NCI-H774 (cell line): ENCODE measurements at regions not wholly inside any gene's neighbourhood (a gene's known extent, or its start where the extent isn't known, plus 50 kb on each side); places are given as distances from the start of the nearest gene placed in this dataset.
A peak's percentile ranks its signal among the peaks of the same experiment; 100 is the strongest.
"Not testable (repeated sequence)": the region's sequence is repeated elsewhere in the genome, so short reads cannot be mapped to it uniquely, and the experiment has no call there.

Experiments
- DNase-seq: peaks from one replicate; lab custom pipeline; 2025; lab: John Stamatoyannopoulos, UW

DNA sequence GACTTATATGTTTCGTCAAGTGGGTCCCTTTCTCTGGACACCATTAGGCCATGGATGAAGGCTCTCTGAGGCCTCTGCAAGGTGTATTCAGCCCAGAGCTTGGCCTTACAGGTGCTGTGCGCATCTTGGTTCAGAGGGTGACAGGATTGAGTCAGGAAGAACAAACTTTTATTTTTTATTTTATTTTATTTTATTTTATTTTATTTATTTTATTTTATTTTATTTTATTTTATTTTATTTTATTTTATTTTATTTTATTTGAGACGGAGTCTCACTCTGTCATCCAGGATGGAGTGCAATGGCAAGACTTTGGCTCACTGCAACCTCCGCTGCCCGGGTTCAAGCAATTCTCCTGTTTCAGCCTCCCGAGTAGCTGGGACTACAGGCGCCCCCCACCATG is 370.4 kb upstream of the CLNK start:
- DNase-seq = not testable (repeated sequence)

DNA sequence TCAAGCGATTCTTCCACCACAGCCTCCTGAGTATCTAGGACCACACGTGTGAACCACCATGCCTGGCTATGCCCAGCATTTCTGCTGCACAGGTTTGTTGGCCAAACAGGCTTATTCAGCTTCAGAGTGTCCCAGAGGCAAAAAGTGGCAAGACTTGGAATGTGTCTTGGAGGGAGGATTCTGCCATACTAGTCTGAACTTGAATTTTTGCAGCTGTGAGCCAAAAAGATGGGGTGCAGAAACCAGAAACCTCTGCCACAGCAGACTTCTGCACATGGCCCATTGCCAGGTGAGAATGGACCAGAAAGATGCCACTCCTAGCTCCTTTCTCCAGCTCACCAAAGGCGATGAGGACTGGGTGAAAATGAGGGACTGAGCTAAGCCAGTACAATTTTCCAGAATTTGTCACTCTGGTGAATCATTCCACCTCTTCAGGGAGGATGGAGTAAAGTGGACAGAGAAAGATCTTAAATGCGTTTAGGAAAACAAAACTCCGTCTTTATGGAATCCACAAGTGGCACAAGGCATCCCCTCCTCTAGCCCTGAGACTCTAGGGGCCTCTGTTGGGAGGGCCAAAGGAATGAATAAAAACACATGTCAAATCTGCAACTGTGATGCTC is 369.1 kb upstream of the CLNK start:
- no peak for DNase-seq

DNA sequence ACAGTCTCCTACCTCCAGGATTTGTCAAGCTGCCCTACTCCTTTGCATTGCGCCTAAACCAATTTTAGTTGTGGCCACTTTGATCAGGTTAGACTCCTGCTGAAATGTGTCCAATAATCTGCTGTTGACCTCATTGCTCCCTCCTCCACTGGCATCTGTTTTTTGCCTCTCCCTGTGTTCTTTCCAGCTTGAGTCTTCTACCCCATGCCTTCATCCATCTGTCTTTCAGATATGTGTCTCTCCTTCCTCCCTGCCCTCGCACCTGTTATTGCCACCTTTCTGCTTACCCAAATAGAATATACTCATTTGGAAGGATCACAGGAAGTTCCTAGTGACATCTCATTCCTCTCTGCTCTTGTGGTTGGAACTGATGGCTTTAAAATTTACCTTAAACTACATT is 366.6 kb upstream of the CLNK start:
- no peak for DNase-seq

DNA sequence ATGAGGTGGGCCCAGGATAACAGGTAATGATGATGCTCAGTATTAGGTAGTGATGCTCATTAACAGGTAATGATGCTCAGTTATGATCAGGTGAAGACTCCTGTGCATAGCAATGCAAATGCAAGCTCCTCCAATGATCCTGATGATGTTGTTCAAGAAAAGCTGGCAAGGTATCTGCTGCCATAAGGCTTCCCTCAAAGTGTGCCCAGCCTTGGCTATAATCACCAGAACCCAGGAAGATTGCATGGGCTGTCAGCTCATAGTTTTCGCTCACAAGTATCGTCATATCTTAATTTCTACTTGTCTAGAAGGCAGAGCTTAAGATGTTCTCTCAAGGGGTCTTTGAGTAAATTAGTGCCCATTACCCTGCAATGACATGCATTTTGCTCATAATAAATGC is 366.2 kb upstream of the CLNK start:
- no peak for DNase-seq

DNA sequence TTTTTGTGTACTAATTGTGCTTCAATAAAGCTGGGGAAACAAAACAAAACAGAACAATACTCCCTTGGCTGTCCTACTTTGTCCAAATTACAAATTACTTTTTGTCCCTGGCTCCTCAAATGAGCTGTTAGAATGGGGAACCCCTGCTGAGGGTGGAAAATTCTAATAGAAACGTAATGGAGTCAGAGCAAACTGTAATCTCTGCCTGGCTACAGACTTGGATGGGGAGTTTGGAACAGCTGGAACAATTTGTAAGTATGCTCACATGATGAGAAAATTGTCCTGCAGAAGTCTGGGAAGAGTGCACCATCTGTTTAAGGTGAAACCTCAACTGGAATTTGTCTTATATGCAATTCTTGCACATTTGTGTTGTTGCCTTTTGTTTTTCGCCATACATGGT is 364.4 kb upstream of the CLNK start:
- no peak for DNase-seq

DNA sequence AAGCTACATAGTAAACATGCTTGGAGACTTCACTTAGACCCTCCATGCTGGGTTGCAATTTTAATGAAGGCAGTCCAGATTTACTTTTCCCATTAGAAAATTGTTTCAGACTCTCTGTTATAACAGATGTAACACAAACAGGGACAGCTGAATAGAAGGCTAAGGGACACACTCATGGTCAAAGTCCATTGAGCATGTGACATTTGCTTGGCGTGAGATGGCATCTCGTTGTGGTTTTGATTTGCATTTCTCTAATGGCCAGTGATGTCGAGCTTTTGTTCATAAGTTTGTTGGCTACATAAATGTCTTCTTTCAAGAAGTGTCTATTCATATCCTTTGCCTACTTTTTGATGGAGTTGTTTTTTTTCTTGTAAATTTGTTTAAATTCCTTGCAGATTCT is 358.2 kb upstream of the CLNK start:
- DNase-seq = no peak

DNA sequence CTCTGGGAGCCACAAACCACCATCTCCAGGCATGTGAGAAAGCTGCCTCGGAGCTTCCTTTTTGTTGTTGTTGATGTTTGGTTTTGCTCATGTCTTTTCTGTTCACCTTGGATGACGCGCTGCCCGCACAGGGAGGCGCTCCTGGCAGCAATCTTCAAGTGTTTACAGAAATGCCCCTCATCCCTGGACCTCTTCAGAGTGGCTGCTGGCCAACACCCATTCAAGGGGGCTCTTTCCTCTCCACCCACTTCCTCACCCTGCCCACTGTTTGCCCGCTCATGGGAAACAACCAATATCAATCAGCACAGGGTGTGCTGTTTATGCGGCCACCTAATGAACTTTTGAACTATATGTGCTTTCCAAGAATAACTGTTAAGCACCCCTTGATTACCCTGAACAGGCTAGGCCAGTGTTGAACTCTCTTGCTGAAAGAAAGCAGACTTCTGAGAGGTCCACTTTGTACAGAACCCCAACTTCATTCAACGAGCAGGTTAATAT is 355.1 kb upstream of the CLNK start:
- no peak for DNase-seq

DNA sequence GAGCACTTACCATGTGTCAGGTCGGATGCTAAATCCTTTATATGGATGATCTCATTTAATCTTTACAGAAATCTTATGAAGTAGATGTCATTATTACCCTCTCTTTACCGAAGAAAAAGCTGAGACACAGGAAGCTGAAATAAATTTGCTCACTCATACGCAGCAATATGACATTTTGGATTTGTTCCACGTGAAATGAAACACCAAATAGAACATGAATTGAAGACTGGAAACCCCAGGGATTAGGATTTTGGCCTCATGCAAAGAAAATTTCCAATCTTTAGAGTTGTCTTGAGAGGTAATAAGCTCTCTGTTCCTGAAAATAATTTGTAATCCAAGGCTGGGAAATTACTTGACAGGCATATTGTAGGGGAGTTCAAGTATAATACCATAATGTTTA is 354.4 kb upstream of the CLNK start:
- no peak for DNase-seq

DNA sequence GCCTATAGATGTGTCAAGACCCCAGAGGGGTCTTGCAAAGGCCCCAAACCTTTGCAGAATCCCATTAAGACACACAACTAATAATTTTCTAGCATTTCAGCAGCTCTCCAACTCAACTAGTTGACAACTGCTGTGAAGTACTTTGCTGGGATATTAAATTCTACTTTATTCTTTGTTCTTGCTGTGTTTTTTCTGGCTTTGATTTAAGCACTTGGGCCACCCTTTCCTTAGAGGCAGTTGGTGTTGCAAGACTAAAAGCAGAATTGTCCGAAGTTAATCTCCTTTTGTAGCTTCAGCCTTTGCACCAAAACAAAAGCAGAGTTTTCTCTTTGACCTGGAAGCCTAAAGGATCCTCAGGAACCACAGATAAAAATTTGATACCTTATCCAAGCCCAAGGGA is 353.1 kb upstream of the CLNK start:
- no peak for DNase-seq

DNA sequence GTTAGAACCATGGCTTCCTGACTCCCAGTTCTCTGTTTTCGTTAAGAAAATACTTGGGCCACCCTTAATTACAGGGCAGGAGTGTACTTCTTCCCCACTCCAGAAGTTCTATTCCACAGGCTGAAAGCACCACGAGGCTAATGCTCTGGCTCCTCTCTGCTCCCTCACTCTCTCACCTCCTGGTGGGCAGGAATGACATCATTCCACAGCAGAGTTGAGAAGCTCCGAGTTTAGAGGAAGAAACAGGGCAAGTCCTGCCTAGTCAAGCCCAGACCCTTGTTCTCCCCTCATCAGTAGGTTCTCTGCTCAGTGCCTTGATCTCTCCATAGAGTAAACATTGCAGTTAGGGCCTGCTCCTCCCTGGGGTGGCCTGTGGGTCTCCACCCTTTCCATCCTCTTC is 343.8 kb upstream of the CLNK start:
- DNase-seq = no peak

DNA sequence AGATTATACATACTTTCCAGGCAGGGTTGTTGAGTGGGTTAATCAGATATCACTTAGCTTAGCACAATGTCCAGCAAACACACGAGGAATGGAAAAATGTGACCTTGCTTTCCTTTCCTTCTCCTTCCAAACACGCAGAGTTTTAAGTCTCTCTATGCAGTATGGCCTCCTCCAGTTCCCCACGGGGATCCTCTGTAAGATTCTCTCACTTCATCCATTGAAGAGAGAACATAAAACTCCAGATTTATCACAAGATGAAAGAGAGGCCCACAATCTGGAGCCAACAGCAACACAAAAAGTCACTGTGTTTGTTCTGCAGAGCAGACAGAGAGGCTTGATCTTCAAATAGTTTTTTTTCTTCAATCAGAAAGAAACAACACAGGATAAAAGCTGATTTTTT is 336.8 kb upstream of the CLNK start:
- no peak for DNase-seq

DNA sequence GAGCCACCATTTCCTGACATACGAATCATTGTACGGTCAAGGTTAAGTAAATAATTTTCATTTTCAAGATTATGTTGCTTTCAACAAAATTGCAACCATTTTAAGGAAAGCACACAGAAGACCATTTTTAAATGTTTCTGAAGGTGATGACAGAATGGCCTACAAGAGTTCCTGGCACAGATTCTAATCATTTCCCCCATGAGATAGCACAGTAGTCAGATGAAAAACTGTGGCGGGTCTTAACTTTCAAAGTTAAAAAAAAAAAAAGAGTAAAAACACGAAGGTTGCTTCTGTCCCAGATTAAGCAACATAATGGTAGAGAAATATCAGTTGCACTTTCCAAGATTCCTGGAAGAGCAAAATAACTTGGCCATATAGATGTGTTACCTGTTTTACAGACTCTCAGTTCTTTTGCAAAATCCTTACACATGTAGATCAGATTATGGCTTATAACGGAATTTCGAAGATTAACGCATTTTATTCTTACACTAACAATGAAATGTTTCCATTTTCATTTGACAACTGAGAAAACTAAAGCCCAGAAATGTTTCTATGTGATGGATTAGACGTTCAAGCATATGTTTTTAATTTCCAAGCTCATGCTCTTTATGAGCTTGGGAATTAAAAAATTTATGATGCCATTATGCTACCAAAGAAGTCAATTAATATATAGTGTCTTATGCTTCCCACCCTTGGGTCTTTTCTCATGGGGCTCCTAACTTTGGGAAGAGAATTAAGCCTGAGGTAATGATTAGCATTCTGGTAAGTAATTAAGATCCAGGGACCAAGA is 335.1 kb upstream of the CLNK start:
- no peak for DNase-seq

DNA sequence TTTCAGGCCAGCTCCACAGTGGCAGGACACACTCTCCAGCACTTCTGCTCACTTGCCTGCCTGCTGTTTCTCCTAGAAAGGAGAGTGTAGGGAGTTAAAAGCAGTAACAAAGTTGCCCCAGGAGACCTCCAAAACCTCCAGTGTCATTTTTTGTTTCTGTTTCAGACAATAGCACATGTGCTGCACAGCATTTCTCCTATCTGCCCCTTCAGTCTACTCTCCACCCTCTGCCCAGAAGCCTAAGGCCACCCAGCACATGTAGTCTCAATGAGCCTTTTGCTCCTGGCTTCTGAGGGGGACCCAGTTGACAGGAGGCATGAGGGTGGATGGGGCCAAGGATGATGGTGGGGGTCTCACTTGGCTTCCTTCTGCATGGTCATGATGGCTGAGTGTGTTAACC is 329.6 kb upstream of the CLNK start:
- no peak for DNase-seq

DNA sequence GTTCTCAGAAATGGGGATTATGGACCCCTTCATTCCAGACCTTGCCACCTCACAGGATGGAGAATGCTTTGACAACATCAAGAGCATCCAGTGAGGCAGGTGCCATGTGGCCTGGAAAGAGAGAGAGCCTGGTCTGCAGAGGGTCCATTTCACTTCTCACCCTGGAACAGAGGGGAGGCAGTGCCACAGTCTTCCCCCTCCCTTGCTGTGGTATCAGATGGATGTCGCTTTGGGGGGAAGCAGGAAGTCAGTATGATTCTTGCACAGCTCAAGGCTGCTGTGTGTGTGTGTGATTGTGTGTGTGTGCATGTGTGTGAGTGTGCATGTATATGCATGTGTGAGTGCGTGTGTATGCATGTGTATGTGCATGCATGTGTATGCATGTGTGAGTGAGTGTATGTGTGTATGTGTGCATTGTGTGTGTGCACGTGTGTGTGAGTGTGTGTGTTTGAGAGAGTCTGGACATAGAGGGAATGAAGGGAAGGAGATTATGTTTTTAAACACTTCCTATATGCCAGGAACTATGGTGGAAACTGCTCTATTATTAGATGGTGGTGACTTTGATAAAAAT is 328.6 kb upstream of the CLNK start:
- no peak for DNase-seq

DNA sequence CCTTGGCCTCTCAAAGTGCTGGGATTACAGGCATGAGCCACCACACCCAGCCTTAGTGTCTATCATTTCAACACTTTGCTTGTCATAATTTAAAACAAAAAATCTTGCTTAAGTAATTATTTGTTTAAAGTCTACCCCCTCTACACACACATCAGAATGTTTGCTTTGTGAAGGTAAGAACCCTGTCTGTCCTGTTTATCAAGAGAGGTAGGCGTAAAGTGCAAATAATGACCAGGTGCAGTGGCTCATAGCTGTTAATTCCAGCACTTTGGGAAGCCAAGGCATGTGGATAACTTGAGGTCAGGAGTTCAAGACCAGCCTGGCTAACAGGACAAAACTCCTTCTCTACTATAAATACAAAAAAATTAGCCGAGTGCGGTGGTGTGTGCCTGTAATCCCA is 326.7 kb upstream of the CLNK start:
- peak; percentile 30 for DNase-seq

DNA sequence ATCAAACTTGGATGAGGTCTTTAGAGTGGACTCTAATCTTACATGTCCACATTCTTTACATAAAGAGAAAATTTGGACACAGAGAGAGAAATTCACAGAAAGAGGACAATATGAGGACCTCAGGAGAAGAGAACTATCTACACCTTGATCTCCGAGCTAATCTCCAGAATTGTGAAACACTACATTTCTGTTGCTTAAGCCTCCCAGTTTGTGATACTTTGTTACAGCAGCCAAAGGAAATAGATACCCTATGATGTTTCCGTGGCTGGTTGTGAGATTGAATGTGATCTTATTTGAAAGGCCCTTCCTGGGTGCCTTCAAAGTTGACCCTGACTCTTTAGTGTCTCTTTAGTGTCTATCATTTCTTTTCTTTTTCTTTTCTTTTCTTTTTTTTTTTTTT is 326.1 kb upstream of the CLNK start:
- DNase-seq = no peak

DNA sequence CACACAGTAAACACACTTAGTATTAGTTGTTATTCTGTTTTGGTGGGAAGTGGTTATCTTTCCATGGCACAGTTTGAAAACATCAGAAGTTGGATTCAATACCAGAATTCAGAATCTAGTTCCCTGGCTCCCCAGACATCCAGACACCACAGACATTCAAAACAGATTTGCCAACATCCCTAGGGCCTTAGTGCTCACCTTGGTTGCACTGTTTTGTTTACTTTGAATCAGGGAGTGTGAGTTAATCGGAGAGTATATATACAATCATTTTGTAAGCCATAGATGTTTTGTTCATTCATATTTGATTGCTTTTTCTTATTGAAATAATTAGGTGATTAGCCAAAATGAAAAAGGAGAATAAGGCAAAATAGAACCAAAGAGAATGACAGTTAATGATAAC is 324.7 kb upstream of the CLNK start:
- no peak for DNase-seq

DNA sequence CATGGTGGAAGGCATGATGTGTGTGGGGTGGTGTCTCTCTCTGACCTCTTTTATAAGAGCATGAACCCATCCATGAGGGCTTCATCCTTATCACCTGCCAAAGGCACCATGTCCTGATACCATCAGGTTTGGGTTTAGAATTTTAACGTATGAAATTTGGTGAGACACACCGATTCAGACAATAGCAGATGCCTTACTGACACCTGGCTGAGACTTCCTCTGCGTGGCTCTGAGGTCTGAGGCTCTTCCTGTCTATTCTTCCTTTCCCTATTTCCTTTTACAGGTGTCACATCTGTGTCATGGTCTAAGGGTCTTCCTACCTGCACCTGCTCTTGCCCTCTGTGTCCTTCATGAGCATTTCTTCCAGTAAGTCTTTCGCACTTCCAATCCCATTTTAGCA is 320.7 kb upstream of the CLNK start:
- no peak for DNase-seq

DNA sequence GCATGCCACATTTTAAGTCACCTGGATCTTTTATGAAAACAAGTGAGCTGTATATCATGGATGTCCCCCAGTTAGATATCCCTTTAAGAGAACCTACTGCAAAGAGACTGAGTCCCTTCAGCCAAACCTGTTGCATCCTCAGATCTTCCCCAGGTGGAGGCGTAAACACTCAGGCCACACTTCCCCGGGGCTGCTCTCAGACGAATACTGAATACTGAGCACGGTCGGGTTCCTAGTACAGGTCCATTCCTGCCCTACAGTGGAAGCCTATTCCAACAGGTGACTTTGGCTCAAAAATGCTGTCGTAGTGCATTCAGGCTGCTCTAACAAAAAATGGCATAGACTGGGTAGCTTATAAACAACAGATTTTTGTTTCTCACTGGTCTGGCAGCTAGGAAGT is 320.2 kb upstream of the CLNK start:
- DNase-seq = no peak

DNA sequence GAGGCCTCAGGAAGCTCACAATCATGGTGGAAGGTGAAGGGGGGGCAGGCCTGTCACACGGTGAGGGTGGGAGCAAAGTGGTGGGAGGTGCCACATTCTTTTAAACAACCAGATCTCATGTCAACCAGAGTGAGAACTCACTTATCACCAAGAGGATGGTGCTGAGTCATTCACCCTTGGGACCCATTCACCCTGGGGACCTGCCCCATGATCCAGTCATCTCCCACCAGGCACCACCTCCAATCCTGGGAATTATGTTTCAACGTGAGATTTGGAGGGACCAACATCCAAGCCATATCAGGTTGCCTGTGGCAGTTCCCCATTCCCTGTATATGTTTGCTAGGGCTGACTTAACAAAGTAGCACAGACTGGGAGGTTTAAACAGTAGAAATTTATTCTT is 318.4 kb upstream of the CLNK start:
- no peak for DNase-seq

DNA sequence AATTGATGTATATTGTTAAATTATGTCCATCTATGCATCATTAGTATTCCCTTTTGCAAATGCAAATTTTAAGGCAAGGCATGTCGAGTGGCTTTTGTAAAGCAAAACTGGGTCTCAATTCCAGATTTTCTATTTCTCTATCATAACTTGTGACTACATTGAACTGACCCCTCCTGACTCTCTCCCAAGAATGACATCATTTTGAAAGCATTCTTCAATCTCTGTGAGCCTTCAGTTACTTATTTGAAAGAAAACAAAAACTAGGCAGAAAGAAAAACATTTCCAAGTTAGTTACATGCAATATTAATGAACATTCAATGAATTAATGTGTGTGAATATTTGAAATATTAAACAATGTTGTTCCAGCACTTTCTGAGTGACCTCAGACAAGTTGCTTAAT is 314.3 kb upstream of the CLNK start:
- DNase-seq = no peak

DNA sequence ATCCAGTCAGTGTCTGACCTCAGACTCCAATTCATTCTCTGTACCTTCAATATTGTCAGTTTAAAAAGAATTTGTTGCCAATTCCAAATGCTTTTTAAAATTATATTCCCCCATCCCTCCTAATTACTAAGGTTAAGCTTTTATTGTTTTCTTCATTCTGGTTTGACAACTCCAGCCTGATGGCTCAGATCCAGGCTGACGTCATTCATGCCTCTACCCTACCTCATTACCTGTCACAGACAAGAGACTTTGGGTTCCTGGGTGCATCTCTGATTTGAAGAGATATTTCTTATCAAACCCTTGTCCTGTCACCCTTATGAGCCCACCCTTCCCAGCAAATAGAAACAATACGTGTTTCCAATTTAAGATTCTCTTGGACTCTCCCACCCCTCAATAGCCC is 300.2 kb upstream of the CLNK start:
- DNase-seq = no peak

DNA sequence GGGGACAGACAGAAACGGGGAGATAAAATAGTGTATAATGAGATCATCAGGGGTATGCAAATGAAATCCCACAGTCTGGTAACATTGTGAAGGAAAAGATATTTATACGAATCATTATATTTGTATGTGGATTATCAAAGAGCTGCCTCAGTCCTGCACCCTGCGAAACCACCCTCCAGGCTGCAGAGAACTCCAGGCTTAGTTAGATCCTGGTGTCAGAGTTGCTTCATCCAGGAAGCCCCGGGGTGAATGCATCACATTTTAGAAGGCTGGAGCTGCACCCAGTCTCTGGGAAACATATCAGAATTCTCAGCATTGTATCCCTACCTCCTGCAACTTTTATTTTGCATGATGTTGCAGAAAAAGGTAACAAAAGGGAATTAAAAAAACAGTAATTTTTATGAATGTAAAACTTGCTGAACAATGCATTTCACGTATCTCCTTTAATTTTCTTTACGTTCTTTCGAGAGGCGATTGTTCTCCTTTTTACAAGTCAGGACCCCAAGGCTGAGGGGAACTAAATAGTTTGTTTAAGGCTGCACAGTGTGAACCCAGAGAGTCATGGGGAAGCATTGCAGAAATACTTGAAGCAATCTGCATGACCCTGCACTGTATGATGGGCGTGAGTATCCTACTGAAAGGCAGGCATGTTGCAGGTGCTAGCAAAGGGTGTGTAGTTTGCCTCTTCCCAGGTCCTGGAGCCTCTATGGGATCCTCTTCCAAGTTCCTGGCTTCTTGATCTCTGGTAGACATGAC is 299.5 kb upstream of the CLNK start:
- no peak for DNase-seq
